CD4-positive, alpha-beta T cell (primary cell): ENCODE measurements at regions not wholly inside any gene's neighbourhood (a gene's known extent, or its start where the extent isn't known, plus 50 kb on each side); places are given as distances from the start of the nearest gene placed in this dataset.

Source experiments
- ATAC-seq: fragments of 200-7000 bp; cut with Tn5 transposase; one replicate; pipeline ENCODE4 v1.10.0; 2022; ENCODE audit warnings: mild to moderate bottlenecking; ENCODE audit not compliant: poor library complexity
- CTCF ChIA-PET: fragments of 350-600 bp; sonication (Branson Sonifier 250); formaldehyde crosslinking; loops from one replicate; lab custom pipeline; 2021; ENCODE audit warnings: antibody characterized with exemption, inconsistent platforms; lab: Charles Lee
- POLR2A ChIA-PET: fragments of 350-600 bp; sonication (Branson Sonifier 250); formaldehyde crosslinking; loops from one replicate; lab custom pipeline; 2021; ENCODE audit warnings: antibody characterized with exemption, inconsistent platforms; lab: Charles Lee
- DNase-seq, 14 experiments: peaks; one replicate each; pipeline ENCODE4 v3.0.0-alpha.2; 2013 to 2020; ENCODE audit warnings: mixed read lengths in 2 of 14
- H3K27ac ChIP-seq, 2 donors: one replicate each; pipeline versions ENCODE4 v1.5.1 to v1.7.0; 2013; ENCODE audit warnings: low read length in 2 of 2, low read depth in 1 of 2, mild to moderate bottlenecking in 1 of 2
- H3K27me3 ChIP-seq, 2 experiments: 1 replicate in 1 of 2; 2 replicates in 1 of 2; pipeline versions ENCODE4 v1.6.1 to v1.7.0; 2013; ENCODE audit warnings: low read length in 2 of 2, control low read depth in 1 of 2, mild to moderate bottlenecking in 1 of 2, moderate library complexity in 1 of 2; ENCODE audit not compliant: insufficient read depth in 2 of 2, control insufficient read depth in 1 of 2
- H3K36me3 ChIP-seq: one replicate; pipeline ENCODE4 v1.6.1; 2013; ENCODE audit warnings: low read length, control low read depth; ENCODE audit not compliant: insufficient read depth
- H3K4me1 ChIP-seq: one replicate; pipeline ENCODE4 v1.6.1; 2013; ENCODE audit warnings: low read length, control low read depth; ENCODE audit not compliant: insufficient read depth
- H3K4me3 ChIP-seq: one replicate; pipeline ENCODE4 v1.5.1; 2013; ENCODE audit warnings: mild to moderate bottlenecking, low read length, moderate library complexity
- H3K9me3 ChIP-seq, 2 experiments: 1 replicate in 1 of 2; 2 replicates in 1 of 2; pipeline versions ENCODE4 v1.6.1 to v1.7.0; 2013; ENCODE audit warnings: low read length in 2 of 2, mild to moderate bottlenecking in 2 of 2, control low read depth in 1 of 2, moderate library complexity in 1 of 2; ENCODE audit not compliant: control insufficient read depth in 1 of 2, insufficient read depth in 1 of 2
- H3K27ac Mint-ChIP-seq: one replicate; pipeline ENCODE4 v1.8.0; 2020; ENCODE audit warnings: mixed read lengths
- H3K27me3 Mint-ChIP-seq: one replicate; pipeline ENCODE4 v1.8.0; 2021; ENCODE audit warnings: mixed read lengths
- H3K36me3 Mint-ChIP-seq: one replicate; pipeline ENCODE4 v1.8.0; 2021; ENCODE audit warnings: low read depth, mixed read lengths
- H3K4me1 Mint-ChIP-seq: one replicate; pipeline ENCODE4 v1.8.0; 2021; ENCODE audit warnings: low read depth, mixed read lengths
- H3K4me3 Mint-ChIP-seq: one replicate; pipeline ENCODE4 v1.8.0; 2020; ENCODE audit warnings: mild to moderate bottlenecking, mixed read lengths
- H3K9me3 Mint-ChIP-seq: one replicate; pipeline ENCODE4 v1.8.0; 2020; ENCODE audit warnings: mixed read lengths
- intact Hi-C, 2 experiments: fragments of 100-400 bp; cut with DNase I in 1 of 2; cut with micrococcal nuclease in 1 of 2; formaldehyde crosslinking; loops; one replicate each; pipeline versions ENCODE4 v1.15.1 to v1.9.0; 2023 to 2025; cut with DNase I, micrococcal nuclease
- TF ChIP-seq, protein P1 (sequence below): fragments of 200-600 bp; IDR thresholded peaks from one replicate; pipeline ENCODE4 v1.8.0; 2022; ENCODE audit warnings: antibody characterized with exemption, mild to moderate bottlenecking

DNA sequence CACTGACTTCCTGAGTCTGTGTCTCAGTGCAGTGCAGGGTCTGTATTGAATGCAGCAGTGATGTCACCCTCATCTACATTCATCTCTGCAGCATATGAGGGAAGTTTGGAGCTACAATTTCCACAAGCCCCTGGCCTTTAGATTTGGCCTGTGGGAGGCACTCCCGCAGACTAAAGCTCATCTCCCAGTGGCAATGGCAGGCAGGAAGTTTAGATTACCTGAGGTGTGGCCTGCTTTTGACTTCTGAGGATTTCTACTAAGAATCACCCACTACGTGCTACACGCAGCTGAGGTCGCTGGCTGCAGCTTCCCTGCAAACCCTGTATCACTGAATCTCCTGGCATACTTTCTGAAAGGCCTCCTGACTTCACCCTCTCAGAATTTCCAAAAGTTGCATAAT is 202.2 kb upstream of the PRKD1 start:
- no peak overlapping the region for H3K4me3 Mint-ChIP-seq
- H3K4me1 Mint-ChIP-seq = no peaks in the 10 kb centered on the region
- Histone ChIP-seq H3K36me3 (no peaks in the 10 kb centered on the region), H3K4me3 (no peak overlapping the region), H3K27me3 (no peaks in the 10 kb centered on the region), H3K4me1 (no peaks in the 10 kb centered on the region), H3K27ac (no peak overlapping the region), H3K9me3 (no peaks in the 10 kb centered on the region)
- TF ChIP-seq, protein P1, sequence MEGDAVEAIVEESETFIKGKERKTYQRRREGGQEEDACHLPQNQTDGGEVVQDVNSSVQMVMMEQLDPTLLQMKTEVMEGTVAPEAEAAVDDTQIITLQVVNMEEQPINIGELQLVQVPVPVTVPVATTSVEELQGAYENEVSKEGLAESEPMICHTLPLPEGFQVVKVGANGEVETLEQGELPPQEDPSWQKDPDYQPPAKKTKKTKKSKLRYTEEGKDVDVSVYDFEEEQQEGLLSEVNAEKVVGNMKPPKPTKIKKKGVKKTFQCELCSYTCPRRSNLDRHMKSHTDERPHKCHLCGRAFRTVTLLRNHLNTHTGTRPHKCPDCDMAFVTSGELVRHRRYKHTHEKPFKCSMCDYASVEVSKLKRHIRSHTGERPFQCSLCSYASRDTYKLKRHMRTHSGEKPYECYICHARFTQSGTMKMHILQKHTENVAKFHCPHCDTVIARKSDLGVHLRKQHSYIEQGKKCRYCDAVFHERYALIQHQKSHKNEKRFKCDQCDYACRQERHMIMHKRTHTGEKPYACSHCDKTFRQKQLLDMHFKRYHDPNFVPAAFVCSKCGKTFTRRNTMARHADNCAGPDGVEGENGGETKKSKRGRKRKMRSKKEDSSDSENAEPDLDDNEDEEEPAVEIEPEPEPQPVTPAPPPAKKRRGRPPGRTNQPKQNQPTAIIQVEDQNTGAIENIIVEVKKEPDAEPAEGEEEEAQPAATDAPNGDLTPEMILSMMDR = no peak
- intact Hi-C loops = no loop called here
- ChIA-PET CTCF (no interaction called here), POLR2A (no interaction called here)
- no peaks in the 10 kb centered on the region for H3K27me3 Mint-ChIP-seq
- no peak overlapping the region for H3K27ac Mint-ChIP-seq
- no peak for ATAC-seq
- no peak for DNase-seq
- H3K9me3 Mint-ChIP-seq = peaks cover 2% of the 10 kb centered on the region
- H3K36me3 Mint-ChIP-seq = no peaks in the 10 kb centered on the region

DNA sequence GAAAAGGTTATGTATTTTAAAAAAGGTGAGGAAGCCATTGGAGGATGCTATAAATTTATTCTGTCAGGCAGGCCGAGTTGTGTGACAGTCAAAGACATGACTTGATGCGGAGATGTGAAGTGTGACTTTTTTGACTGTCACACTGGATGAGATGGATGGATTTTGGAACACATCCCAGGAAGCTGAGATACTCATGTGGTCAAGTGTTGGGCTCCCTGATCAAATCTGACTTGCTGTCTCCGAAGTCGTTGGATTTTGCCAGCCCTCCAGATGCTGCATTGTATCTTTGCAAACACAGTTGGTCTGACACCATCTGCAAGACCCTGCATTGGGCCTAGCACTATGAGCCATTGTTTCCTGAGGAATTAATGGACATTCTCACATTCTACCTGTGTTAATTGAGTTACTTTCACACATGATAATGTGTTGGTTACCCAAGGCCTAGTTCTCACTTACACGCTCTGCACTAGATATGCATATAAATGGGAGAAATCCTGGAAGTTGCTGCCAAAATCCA is 204.0 kb upstream of the PRKD1 start:
- no peaks in the 10 kb centered on the region for H3K4me1 Mint-ChIP-seq
- H3K9me3 Mint-ChIP-seq = no peaks in the 10 kb centered on the region
- Histone ChIP-seq H3K9me3 (no peaks in the 10 kb centered on the region), H3K4me1 (no peaks in the 10 kb centered on the region), H3K27me3 (no peaks in the 10 kb centered on the region), H3K36me3 (no peaks in the 10 kb centered on the region), H3K27ac (no peak overlapping the region), H3K4me3 (no peak overlapping the region)
- H3K27me3 Mint-ChIP-seq = no peaks in the 10 kb centered on the region
- H3K4me3 Mint-ChIP-seq = no peak overlapping the region
- intact Hi-C loops = no loop called here
- H3K27ac Mint-ChIP-seq = no peak overlapping the region
- ATAC-seq (no peak), DNase-seq (no peak)
- H3K36me3 Mint-ChIP-seq = no peaks in the 10 kb centered on the region
- ChIA-PET CTCF (no interaction called here), POLR2A (no interaction called here)
- TF ChIP-seq, protein P1 = no peak

DNA sequence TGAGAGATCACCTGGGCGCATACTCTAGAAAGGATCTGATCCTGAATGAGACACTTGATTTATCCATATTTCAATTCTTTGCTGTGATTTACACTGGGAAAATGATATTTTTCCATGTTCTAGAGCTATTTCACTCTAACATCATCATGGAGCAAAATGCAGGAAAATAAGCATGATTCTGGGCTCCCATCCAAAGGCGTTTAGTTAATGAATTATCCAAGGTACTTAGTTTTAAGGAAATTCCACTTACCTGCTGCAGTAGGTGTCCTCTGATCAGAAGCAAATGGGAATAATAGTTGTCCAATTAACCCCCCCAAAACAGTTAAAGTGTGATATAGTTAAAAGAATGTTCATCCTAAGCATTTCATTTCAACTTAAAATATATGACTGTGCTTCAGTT is 204.5 kb upstream of the PRKD1 start:
- DNase-seq (no peak), ATAC-seq (no peak)
- H3K4me1 ChIP-seq = no peaks in the 10 kb centered on the region
- H3K36me3 ChIP-seq = no peaks in the 10 kb centered on the region
- intact Hi-C loops = no loop called here
- TF ChIP-seq, protein P1 = no peak
- Mint-ChIP-seq H3K27me3 (no peaks in the 10 kb centered on the region), H3K9me3 (no peaks in the 10 kb centered on the region), H3K4me1 (no peaks in the 10 kb centered on the region), H3K27ac (no peak overlapping the region), H3K36me3 (no peaks in the 10 kb centered on the region), H3K4me3 (no peak overlapping the region)
- H3K4me3 ChIP-seq = no peak overlapping the region
- no peak overlapping the region for H3K27ac ChIP-seq
- ChIA-PET CTCF (no interaction called here), POLR2A (no interaction called here)
- no peaks in the 10 kb centered on the region for H3K9me3 ChIP-seq
- H3K27me3 ChIP-seq = no peaks in the 10 kb centered on the region
